ENCODE measurements at regions not wholly inside any gene's neighbourhood (a gene's known extent, or its start where the extent isn't known, plus 50 kb on each side); places are given as distances from the start of the nearest gene placed in this dataset.

DNA sequence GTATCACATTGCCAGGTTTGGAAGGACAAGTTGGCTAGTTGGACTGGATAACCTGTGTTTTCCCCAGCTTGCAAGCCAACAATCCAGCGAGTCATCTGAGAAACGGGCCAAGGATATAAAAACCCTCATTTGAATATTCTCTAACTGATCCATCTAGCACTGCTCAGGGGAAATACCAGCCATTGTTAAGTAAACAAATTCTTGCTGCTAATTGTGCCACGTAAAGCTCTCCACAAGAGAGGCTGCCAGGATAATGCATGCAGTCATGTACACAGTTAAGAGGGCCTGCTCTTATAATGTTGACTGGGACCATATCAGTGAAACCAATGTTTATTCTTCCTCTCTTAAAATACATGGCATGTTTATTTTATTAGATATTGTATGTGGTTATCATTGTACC, 663.2 kb upstream of the SGCG start:
- Histone ChIP-seq H2BK120ac (ENCODE audit: low read depth, low read length, poor library complexity, severe bottlenecking) (no peak overlapping the region), H4K5ac (ENCODE audit: insufficient read length, low read depth, low read length) (no peak overlapping the region), H3K18ac (ENCODE audit: insufficient read length, low read depth, low read length) (no peak overlapping the region), H3K27me3 (ENCODE audit: insufficient read depth, low read length) (no peaks in the 10 kb centered on the region), H3K27ac (ENCODE audit: insufficient read length, low read depth, low read length) (no peak overlapping the region), H3K4me2 (ENCODE audit: insufficient read depth, insufficient read length, low read length) (no peak overlapping the region), H2BK15ac (ENCODE audit: low read depth, low read length) (no peak overlapping the region), H3K23me2 (ENCODE audit: insufficient read length, low read depth, low read length, poor library complexity, severe bottlenecking) (no peaks in the 10 kb centered on the region), H4K20me1 (ENCODE audit: control insufficient read depth, insufficient read depth, insufficient read length) (no peaks in the 10 kb centered on the region), H3K9me3 (ENCODE audit: control insufficient read depth, low read depth, low read length) (no peaks in the 10 kb centered on the region), H3K79me1 (ENCODE audit: insufficient read depth, low read depth, low read length, poor library complexity, severe bottlenecking) (no peaks in the 10 kb centered on the region), H3K23ac (ENCODE audit: insufficient read length, low read depth, low read length) (no peak overlapping the region), H3K4me1 (ENCODE audit: insufficient read depth, low read length) (peaks cover 9% of the 10 kb centered on the region; the same call in 1 of the 2 replicates), H3K9ac (ENCODE audit: extremely low read depth, insufficient read length, low read length) (no peak overlapping the region), H2AK5ac (ENCODE audit: insufficient read length, low read length) (no peak overlapping the region), H2AFZ (ENCODE audit: low read length) (no peak overlapping the region), H4K91ac (ENCODE audit: insufficient read length, low read depth, low read length) (no peak overlapping the region), H3T11ph (ENCODE audit: low read length) (no peak overlapping the region), H3K56ac (ENCODE audit: insufficient read length, low read depth, low read length) (no peak overlapping the region), H3K79me2 (ENCODE audit: insufficient read depth, low read length) (no peaks in the 10 kb centered on the region), H4K8ac (replicated peaks; ENCODE audit: insufficient read length, low read depth, low read length) (no peak overlapping the region), H2BK12ac (ENCODE audit: insufficient read length, low read depth, low read length) (no peak overlapping the region), H3K14ac (ENCODE audit: insufficient read depth, low read length) (no peak overlapping the region), H2BK20ac (ENCODE audit: low read depth, low read length, poor library complexity, severe bottlenecking) (no peak overlapping the region), H2BK5ac (ENCODE audit: insufficient read length, low read length) (no peak overlapping the region), H3K4ac (ENCODE audit: low read depth, low read length) (no peak overlapping the region)
- no peaks in the 10 kb centered on the region; a peak in 3 of 7 replicates for H3K36me3 Mint-ChIP-seq (ENCODE audit: insufficient read depth in 1 of 3, low read depth in 3 of 3)
- H3K27ac Mint-ChIP-seq: peak overlapping the region in 1 of 3 experiments; percentile 61; a peak in 1 of 7 replicates
- no peak for DNase-seq
- no peaks in the 10 kb centered on the region for H3K27me3 Mint-ChIP-seq (ENCODE audit: low read depth)
- no peak overlapping the region for H3K4me3 Mint-ChIP-seq
- TF ChIP-seq, protein P1, sequence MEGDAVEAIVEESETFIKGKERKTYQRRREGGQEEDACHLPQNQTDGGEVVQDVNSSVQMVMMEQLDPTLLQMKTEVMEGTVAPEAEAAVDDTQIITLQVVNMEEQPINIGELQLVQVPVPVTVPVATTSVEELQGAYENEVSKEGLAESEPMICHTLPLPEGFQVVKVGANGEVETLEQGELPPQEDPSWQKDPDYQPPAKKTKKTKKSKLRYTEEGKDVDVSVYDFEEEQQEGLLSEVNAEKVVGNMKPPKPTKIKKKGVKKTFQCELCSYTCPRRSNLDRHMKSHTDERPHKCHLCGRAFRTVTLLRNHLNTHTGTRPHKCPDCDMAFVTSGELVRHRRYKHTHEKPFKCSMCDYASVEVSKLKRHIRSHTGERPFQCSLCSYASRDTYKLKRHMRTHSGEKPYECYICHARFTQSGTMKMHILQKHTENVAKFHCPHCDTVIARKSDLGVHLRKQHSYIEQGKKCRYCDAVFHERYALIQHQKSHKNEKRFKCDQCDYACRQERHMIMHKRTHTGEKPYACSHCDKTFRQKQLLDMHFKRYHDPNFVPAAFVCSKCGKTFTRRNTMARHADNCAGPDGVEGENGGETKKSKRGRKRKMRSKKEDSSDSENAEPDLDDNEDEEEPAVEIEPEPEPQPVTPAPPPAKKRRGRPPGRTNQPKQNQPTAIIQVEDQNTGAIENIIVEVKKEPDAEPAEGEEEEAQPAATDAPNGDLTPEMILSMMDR (conservative IDR thresholded peaks at IDR 0.05): no peak
- peaks cover 16 to 19% of the 10 kb centered on the region in 2 experiments for H3K4me1 Mint-ChIP-seq
- peaks cover 7 to 8% of the 10 kb centered on the region in 2 experiments; a peak in 4 of 5 replicates for H3K9me3 Mint-ChIP-seq
- no CpG with 5 or more reads among the region's 3 CpGs for WGBS (ENCODE audit: extremely low coverage, insufficient read length, low lambda C conversion rate)
